Endothelial cell of umbilical vein (primary cell): ENCODE measurements at regions not wholly inside any gene's neighbourhood (a gene's known extent, or its start where the extent isn't known, plus 50 kb on each side); places are given as distances from the start of the nearest gene placed in this dataset.

Source experiments
- BruUV-seq: library from RNA; stranded (reverse); fragments of 400-500 nt; replicated peaks from 2 replicates; lab custom pipeline; 2021; lab: Mats Ljungman, UMichigan
- CTCF ChIA-PET: fragments of 300-600, 350-600 bp; sonication (Branson Sonifier 250); formaldehyde crosslinking; loops from one replicate; lab custom pipeline; 2021; ENCODE audit warnings: antibody characterized with exemption, inconsistent platforms; lab: Charles Lee
- POLR2A ChIA-PET: fragments of 300-600, 350-600 bp; sonication (Branson Sonifier 250); formaldehyde crosslinking; loops from one replicate; lab custom pipeline; 2021; ENCODE audit warnings: antibody characterized with exemption, inconsistent platforms; lab: Charles Lee
- DNase-seq: peaks from one replicate; pipeline ENCODE4 v3.0.0-alpha.2; 2011; ENCODE audit warnings: low read depth, low spot score
- FAIRE-seq: peaks from 2 replicates; lab custom pipeline; 2011; peaks lifted over from hg19 to GRCh38; lab: Jason Lieb, UNC
- H2AFZ ChIP-seq: 2 replicates; pipeline ENCODE4 v1.6.0; 2012; ENCODE audit warnings: low read depth, low read length, control low read depth, inconsistent platforms
- H3K27ac ChIP-seq: 2 replicates; pipeline ENCODE4 v1.5.1; 2011; ENCODE audit warnings: low read depth, mild to moderate bottlenecking, control low read depth, low read length, moderate library complexity; ENCODE audit not compliant: insufficient read depth
- H3K27me3 ChIP-seq, 2 experiments: 2 replicates each; pipeline versions ENCODE4 v1.6.0 to v1.6.1; 2011; ENCODE audit warnings: low read length in 2 of 2, mixed read lengths in 1 of 2; ENCODE audit not compliant: control insufficient read depth in 2 of 2, insufficient read depth in 2 of 2
- H3K36me3 ChIP-seq, 2 experiments: 2 replicates in 1 of 2; 3 replicates in 1 of 2; pipeline ENCODE4 v1.5.1; 2011; ENCODE audit warnings: low read length in 2 of 2, mild to moderate bottlenecking in 1 of 2, moderate library complexity in 1 of 2; ENCODE audit not compliant: control insufficient read depth in 2 of 2, insufficient read depth in 2 of 2; ENCODE audit errors: extremely low read depth in 1 of 2
- H3K4me1 ChIP-seq: 3 replicates; pipeline ENCODE4 v1.5.1; 2011; ENCODE audit warnings: mild to moderate bottlenecking, low read length; ENCODE audit not compliant: control insufficient read depth, insufficient read depth; ENCODE audit errors: extremely low read depth
- H3K4me2 ChIP-seq: 2 replicates; pipeline ENCODE4 v1.6.1; 2011; ENCODE audit warnings: low read length, control low read depth, mixed read lengths; ENCODE audit not compliant: insufficient read depth
- H3K4me3 ChIP-seq, 3 experiments: fragments of 200-600 bp in 1 of 3; sonication (generic), shearing (Covaris generic) in 1 of 3; replicated peaks in 1 of 3; 2 replicates each; pipeline ENCODE4 v1.5.1; 2011 to 2016; ENCODE audit warnings: control low read depth in 3 of 3, low read length in 3 of 3, mild to moderate bottlenecking in 2 of 3, inconsistent platforms in 1 of 3, low read depth in 1 of 3, moderate library complexity in 1 of 3; ENCODE audit not compliant: insufficient read depth in 1 of 3
- H3K79me2 ChIP-seq: 2 replicates; pipeline ENCODE4 v1.6.0; 2012; ENCODE audit warnings: low read length, inconsistent platforms; ENCODE audit not compliant: control insufficient read depth, insufficient read depth
- H3K9ac ChIP-seq: replicated peaks from 2 replicates; pipeline ENCODE3; 2011; ENCODE audit warnings: low read length, control low read depth; ENCODE audit not compliant: insufficient read depth; ENCODE audit errors: extremely low read depth
- H3K9me1 ChIP-seq: replicated peaks from 3 replicates; pipeline ENCODE4 v1.6.0; 2011; ENCODE audit warnings: mild to moderate bottlenecking, low read length; ENCODE audit not compliant: control insufficient read depth, insufficient read depth; ENCODE audit errors: extremely low read depth
- H3K9me3 ChIP-seq: replicated peaks from 2 replicates; pipeline ENCODE4 v1.5.1; 2012; ENCODE audit warnings: low read length, inconsistent platforms; ENCODE audit not compliant: control insufficient read depth, insufficient read depth
- H4K20me1 ChIP-seq: replicated peaks from 2 replicates; pipeline ENCODE3; 2011; ENCODE audit warnings: mild to moderate bottlenecking, low read length; ENCODE audit not compliant: control insufficient read depth, insufficient read depth; ENCODE audit errors: extremely low read depth
- CTCF ChIP-seq, 2 donors: IDR thresholded peaks; 1 replicate in 1 of 2; 2 replicates in 1 of 2; pipeline ENCODE4 v1.5.1; 2011; ENCODE audit warnings: low read length in 2 of 2, mild to moderate bottlenecking in 2 of 2, moderate library complexity in 2 of 2, control low read depth in 1 of 2, inconsistent platforms in 1 of 2, low read depth in 1 of 2; ENCODE audit not compliant: insufficient read depth in 1 of 2; ENCODE audit errors: extremely low read depth in 1 of 2
- EZH2 ChIP-seq: IDR thresholded peaks from 2 replicates; pipeline ENCODE4 v1.6.1; 2012; ENCODE audit warnings: borderline replicate concordance, low read depth, mild to moderate bottlenecking, moderate library complexity, low read length, inconsistent platforms; ENCODE audit not compliant: severe bottlenecking
- FOS ChIP-seq: IDR thresholded peaks from 2 replicates; pipeline ENCODE4 v1.6.1; 2011; ENCODE audit warnings: mild to moderate bottlenecking, low read length, moderate library complexity, borderline replicate concordance; ENCODE audit not compliant: insufficient read depth
- GATA2 ChIP-seq: IDR thresholded peaks from 2 replicates; pipeline ENCODE4 v1.7.0; 2011; ENCODE audit warnings: low read depth, mild to moderate bottlenecking, moderate library complexity, mixed read lengths, low read length; ENCODE audit not compliant: insufficient read length, insufficient read depth
- JUN ChIP-seq: IDR thresholded peaks from 2 replicates; pipeline ENCODE4 v1.6.1; 2011; ENCODE audit warnings: borderline replicate concordance, low read depth; ENCODE audit not compliant: insufficient read length, insufficient read depth
- MAX ChIP-seq: IDR thresholded peaks from 2 replicates; pipeline ENCODE4 v1.6.1; 2011; ENCODE audit not compliant: insufficient read depth, insufficient read length
- MYC ChIP-seq: IDR thresholded peaks from one replicate; pipeline ENCODE4 v1.6.1; 2011; ENCODE audit warnings: mild to moderate bottlenecking, low read depth, low read length
- POLR2A ChIP-seq: IDR thresholded peaks from 2 replicates; pipeline ENCODE4 v1.6.1; 2012; ENCODE audit warnings: low read depth, mild to moderate bottlenecking, control low read depth, low read length
- POLR2AphosphoS5 ChIP-seq: IDR thresholded peaks from 2 replicates; pipeline ENCODE4 v1.6.1; 2012; ENCODE audit warnings: low read depth, mild to moderate bottlenecking, control low read depth, low read length, moderate library complexity; ENCODE audit not compliant: insufficient read depth
- dilution Hi-C: fragments of 300-500 bp; cut with MboI; formaldehyde crosslinking; loops from one replicate; pipeline ENCODE4 v1.15.0; 2019; ENCODE audit warnings: low sequenced_read_pairs; ENCODE audit not compliant: extremely low pct_ligation_motif_present
- intact Hi-C: fragments of 100-400 bp; cut with micrococcal nuclease; formaldehyde crosslinking; loops from one replicate; pipeline ENCODE4 v1.10.0; 2022

- H2AFZ ChIP-seq = no peak overlapping the region
- H3K27ac ChIP-seq = no peak overlapping the region
- no peaks in the 10 kb centered on the region for H3K9me3 ChIP-seq
- DNase-seq (no peak), FAIRE-seq (no peak)
- no peaks in the 10 kb centered on the region for H4K20me1 ChIP-seq
- TF ChIP-seq FOS (no peak), GATA2 (no peak), POLR2A (no peak), POLR2AphosphoS5 (no peak), MAX (no peak), JUN (no peak), EZH2 (no peak), MYC (no peak), CTCF (IDR thresholded peaks at IDR 0.05; ENCODE audit: extremely low read depth in 1 of 2, insufficient read depth in 1 of 2, low read depth in 1 of 2, low read length in 2 of 2) (no peak)
- no peaks in the 10 kb centered on the region for H3K79me2 ChIP-seq
- intact Hi-C loops = no loop called here
- BruUV-seq = no TSS peak
- H3K4me1 ChIP-seq = no peaks in the 10 kb centered on the region
- H3K36me3 ChIP-seq = no peaks in the 10 kb centered on the region
- H3K4me3 ChIP-seq = no peak overlapping the region
- ChIA-PET POLR2A (no interaction called here), CTCF (interaction anchor here (1.4 to 1.8 kb wide), 2 partner anchors 10 to 12 kb away, joined by 3 to 4 read pairs; no protein-coding TSS in a partner anchor)
- H3K27me3 ChIP-seq = peaks cover 0 to 3% of the 10 kb centered on the region in 2 experiments
- no peak overlapping the region for H3K4me2 ChIP-seq
- H3K9ac ChIP-seq = no peak overlapping the region
- no peaks in the 10 kb centered on the region for H3K9me1 ChIP-seq
- dilution Hi-C loops = no loop called here
These were observed 369.3 kb upstream of the KCNH7 start for GRCh38 chr2:163207693-163208370.
